Fibroblast of the conjunctiva (primary cell): ENCODE measurements at regions not wholly inside any gene's neighbourhood (a gene's known extent, or its start where the extent isn't known, plus 50 kb on each side); places are given as distances from the start of the nearest gene placed in this dataset.

Experiments
- DNase-seq: peaks from one replicate; pipeline ENCODE4 v3.0.0-alpha.2; 2010; ENCODE audit warnings: low read depth

- DNase-seq, result no peak
These were observed 55.8 kb upstream of the CDH6 start for GRCh38 chr5:31137676-31138075.

- no peak for DNase-seq
These were observed 57.9 kb upstream of the CDH6 start for GRCh38 chr5:31135542-31135941.

- no peak for DNase-seq
These were observed 60.0 kb upstream of the CDH6 start for GRCh38 chr5:31133488-31133887.

GRCh38 chr5:31131381-31131891, 62.0 kb upstream of the CDH6 start:
- DNase-seq, result no peak

GRCh38 chr5:31130676-31131075, 62.8 kb upstream of the CDH6 start:
- no peak for DNase-seq

GRCh38 chr5:31124651-31125305, 68.7 kb upstream of the CDH6 start:
- no peak for DNase-seq

GRCh38 chr5:31124026-31124425, 69.5 kb upstream of the CDH6 start:
- DNase-seq, result no peak

GRCh38 chr5:31122998-31123951, 70.2 kb upstream of the CDH6 start:
- no peak for DNase-seq

GRCh38 chr5:31121224-31121623, 72.3 kb upstream of the CDH6 start:
- no peak for DNase-seq

GRCh38 chr5:31120642-31120948, 72.9 kb upstream of the CDH6 start:
- DNase-seq, result no peak

GRCh38 chr5:31119938-31120641, 73.4 kb upstream of the CDH6 start:
- DNase-seq, result no peak

GRCh38 chr5:31116466-31117031, 76.9 kb upstream of the CDH6 start:
- DNase-seq, result no peak

- DNase-seq, result no peak
These were observed 78.7 kb upstream of the CDH6 start for GRCh38 chr5:31114817-31115216.

GRCh38 chr5:31113666-31114350, 79.7 kb upstream of the CDH6 start:
- DNase-seq, result no peak

- DNase-seq, result no peak
These were observed 80.4 kb upstream of the CDH6 start for GRCh38 chr5:31113101-31113500.

- no peak for DNase-seq
These were observed 86.4 kb upstream of the CDH6 start for GRCh38 chr5:31107091-31107518.

GRCh38 chr5:31106691-31107090, 86.8 kb upstream of the CDH6 start:
- DNase-seq, result no peak

GRCh38 chr5:31106278-31106677, 87.2 kb upstream of the CDH6 start:
- DNase-seq, result no peak

- no peak for DNase-seq
These were observed 88.7 kb upstream of the CDH6 start for GRCh38 chr5:31104775-31105174.

- DNase-seq, result no peak
These were observed 92.6 kb upstream of the CDH6 start for GRCh38 chr5:31100781-31101310.

GRCh38 chr5:31100047-31100575, 93.4 kb upstream of the CDH6 start:
- DNase-seq, result no peak
